Nucleus accumbens (tissue), 56 donors: ENCODE measurements at regions not wholly inside any gene's neighbourhood (a gene's known extent, or its start where the extent isn't known, plus 50 kb on each side); places are given as distances from the start of the nearest gene placed in this dataset.

Experiments
- DNase-seq, 56 donors: peaks; one replicate each; lab custom pipeline; 2025; lab: John Stamatoyannopoulos, UW

DNA sequence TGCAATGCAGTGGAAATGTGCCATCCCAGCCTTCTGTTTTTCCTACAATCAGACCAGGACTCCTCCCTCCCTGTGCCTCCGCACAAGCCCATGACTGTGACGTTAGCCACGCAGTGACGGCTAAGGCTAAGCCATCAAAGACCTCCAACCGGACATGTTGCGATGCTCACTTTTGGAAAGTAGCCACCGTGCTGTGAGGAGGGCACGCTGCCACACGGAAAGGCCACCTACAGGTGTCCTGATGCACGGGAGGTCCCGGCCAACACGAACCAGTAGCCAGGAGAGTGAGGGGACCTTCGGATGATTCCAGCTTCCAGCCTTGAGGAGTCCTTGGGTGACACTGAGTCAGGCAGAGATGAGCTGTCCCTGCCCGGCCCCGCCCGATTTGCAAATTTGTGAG is 53.9 kb downstream of the FOXL1 start:
- DNase-seq, result no peak

- DNase-seq, result no peak
These were observed 54.6 kb downstream of the FOXL1 start for GRCh38 chr16:86632944-86633343.

GRCh38 chr16:86634292-86634691 is 55.9 kb downstream of the FOXL1 start:
- no peak for DNase-seq

- DNase-seq, result no peak
These were observed 57.0 kb downstream of the FOXL1 start for GRCh38 chr16:86635176-86635876.

DNA sequence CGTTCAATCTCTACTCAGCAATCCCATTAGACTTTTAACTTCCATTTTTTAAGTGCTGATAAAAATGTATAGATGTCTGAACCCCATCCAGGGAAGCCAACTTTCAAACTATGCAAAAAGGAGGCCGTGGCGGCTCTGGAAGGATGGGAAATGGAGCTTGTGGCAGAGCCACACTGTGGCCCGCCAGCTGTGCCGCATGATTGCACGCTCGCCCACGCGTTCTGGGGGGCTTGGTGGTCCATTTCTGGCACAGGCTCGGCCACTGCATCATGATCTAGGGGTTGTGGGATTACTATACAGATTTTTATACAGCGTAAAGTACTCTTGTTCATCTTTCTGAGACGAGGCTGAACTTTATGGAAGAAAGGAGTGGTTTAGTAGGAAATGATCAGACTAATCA is 57.6 kb downstream of the FOXL1 start:
- DNase-seq, result no peak

- no peak for DNase-seq
These were observed 59.4 kb downstream of the FOXL1 start for GRCh38 chr16:86637744-86638143.

GRCh38 chr16:86638642-86639041 is 60.3 kb downstream of the FOXL1 start:
- no peak for DNase-seq

GRCh38 chr16:86639354-86639753 is 61.0 kb downstream of the FOXL1 start:
- DNase-seq, result no peak

GRCh38 chr16:86640265-86640843 is 62.0 kb downstream of the FOXL1 start:
- no peak for DNase-seq

DNA sequence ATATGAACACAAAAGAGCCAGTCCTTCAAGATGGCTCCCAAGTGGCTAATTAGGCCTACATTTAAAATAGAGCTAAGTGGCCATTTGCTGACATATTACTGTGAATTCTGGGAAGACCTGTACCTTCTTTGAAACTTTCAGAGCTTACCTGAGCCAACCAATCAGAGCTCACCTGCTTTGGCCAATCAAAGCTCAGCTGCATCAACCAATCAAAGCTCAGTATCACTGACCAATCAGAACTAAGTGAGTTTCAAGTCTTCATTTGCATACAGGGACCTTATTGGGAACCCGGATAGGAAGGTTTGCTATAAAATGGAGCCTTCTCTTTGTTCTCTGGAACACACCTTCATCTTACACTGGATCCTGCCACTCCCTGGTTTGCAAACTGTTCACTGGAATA is 63.7 kb downstream of the FOXL1 start:
- DNase-seq, result no peak

DNA sequence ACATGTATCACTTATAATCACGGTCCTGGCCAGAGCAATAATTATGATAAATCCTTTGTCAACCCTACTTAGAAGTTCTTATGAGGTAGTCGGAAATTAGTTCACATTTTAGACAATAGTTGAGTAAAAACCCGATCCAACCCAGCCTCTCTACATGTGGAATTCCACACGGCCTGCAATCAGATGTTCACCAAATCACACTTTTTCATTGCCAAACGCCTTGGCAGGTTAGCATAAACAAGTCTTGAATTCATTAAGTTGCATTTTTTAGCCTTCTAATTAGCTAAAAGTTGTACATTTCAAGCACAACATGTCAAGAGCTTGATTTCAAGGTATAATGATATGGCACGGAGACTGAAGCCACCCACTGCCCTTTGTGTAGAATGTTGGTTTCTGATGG is 65.3 kb downstream of the FOXL1 start:
- no peak for DNase-seq

DNA sequence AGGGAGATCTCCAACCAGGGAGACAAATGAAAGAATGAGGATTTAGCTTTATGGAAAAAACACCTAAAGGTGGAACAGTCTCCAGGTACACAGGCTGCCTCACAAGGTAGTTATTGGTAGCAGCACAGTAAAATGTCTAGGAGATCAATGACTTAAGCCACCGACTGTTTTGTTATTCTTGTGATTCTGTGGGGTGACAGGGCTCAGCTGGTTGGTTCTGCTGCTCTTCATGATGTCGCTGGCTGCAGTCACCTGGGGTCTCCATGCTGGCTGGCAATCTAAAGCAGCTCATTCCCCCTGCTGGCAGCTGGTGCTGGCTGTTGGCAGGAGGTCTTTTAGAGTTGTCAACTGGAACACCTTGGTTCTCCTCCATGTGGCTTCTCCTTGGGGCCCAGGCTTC is 69.2 kb downstream of the FOXL1 start:
- no peak for DNase-seq

GRCh38 chr16:86649875-86650274 is 71.5 kb downstream of the FOXL1 start:
- DNase-seq, result no peak

DNA sequence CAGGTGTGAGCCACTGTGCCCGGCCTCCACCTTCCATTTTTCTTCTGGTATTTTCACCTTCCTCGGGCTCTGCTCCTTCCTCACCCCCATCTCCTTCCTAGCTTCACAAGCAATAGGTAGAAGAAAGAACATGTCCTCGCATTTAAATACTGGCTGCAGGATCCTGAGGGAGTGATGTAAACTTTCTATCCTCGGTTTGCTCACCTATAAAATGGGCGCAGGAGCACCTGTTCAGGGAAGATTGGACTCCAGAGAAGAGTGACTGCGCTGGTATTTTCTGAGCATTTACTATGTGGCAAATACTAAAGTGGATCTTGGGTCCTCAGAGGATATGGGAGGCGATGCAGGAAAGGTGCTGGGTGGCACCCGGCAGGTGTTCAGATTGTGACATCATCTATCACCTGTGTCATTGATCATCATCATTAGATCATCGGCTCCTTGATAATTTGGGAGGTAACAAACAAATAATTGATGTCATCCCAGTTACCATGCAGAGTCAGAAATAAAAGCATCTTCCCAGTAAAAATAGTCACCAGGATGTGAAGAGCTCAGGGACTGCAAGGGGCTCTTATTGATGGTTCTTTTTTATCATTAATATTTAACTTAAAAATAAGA is 72.8 kb downstream of the FOXL1 start:
- no peak for DNase-seq

DNA sequence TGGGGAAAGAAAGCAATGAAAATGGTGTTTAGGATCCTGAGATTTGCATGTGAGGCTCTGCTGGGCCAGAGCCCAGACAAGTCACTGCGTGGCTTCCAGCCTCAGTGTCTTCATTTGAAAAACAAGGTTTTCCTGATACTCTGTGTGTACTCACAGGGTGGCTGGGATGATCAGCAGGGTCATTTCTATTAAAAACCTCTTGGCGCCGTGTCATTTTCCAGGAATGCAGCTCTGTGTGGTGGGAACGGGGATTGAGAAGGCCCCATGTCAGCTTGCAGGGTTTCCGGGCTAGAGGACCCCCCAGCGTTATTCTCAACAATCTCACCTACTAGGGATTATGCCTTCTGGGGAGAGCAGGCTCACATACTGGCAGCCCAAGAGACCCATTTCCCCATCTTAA is 73.5 kb downstream of the FOXL1 start:
- no peak for DNase-seq

- DNase-seq, result no peak
These were observed 75.1 kb downstream of the FOXL1 start for GRCh38 chr16:86653285-86654006.

- no peak for DNase-seq
These were observed 79.6 kb downstream of the FOXL1 start for GRCh38 chr16:86657972-86658371.

DNA sequence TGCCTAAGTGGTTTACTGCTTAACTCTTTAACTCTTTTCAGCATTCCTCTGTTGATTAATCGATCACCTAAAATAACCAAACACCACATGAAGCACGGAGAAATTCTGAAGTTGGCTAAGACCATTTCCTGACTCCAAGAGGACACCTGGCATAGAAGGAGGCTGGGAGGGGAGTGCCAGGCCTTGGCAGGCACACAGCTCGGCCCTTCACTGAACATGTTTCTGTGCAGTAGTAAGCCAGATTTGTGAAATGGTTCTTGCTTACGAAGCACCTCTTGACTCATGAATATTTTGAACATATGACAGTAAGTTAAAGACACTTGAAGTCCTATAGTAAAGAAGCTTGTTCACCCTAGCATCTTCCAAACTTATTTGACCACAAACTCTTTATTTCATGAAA is 82.3 kb downstream of the FOXL1 start:
- no peak for DNase-seq

GRCh38 chr16:86661706-86662105 is 83.4 kb downstream of the FOXL1 start:
- DNase-seq, result no peak

DNA sequence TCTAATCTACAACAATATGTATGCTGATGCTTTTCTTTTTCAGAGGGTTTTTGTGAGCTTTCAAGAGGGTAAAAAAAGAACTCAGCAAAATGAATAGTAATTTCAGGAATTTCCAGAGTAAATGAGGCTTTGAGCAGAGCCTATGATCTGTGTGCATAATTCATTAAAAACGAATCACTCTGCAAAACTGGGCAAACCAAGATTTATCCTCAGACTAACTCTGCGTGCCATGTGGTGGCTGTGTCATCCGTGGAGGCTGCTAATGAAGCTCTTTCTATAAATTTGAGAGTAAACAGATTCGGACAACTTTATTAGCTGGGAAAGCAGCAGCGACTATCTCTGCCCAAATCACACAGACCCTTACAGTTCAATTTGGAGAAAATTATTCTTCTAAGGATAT is 83.8 kb downstream of the FOXL1 start:
- DNase-seq, result no peak

DNA sequence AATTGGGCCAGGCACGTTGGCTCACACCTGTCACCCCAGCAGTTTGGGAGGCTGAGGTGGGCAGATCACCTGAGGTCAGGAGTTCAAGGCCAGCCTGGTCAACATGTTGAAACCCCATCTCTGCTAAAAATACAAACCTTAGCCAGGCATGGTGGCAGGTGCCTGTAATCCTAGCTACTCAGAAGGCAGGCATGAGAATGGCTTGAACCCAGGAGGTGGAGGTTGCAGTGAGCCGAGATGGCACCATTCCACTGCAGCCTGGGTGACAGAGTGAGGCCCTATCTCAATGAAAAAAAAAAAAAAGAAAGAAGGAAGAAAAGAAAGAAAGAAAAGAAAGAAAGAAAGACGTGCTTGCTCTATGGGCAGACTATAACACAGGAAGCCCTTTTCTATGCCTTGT is 84.4 kb downstream of the FOXL1 start:
- no peak for DNase-seq
